RWPE2 (cell line): ENCODE measurements at regions not wholly inside any gene's neighbourhood (a gene's known extent, or its start where the extent isn't known, plus 50 kb on each side); places are given as distances from the start of the nearest gene placed in this dataset.

Experiments used
- ATAC-seq: fragments of 200-7000 bp; cut with Tn5 transposase; 3 replicates; pipeline ENCODE4 v1.9.1; 2021; ENCODE audit warnings: low read depth
- DNase-seq: peaks from one replicate; pipeline ENCODE4 v3.0.0-alpha.2; 2020; ENCODE audit warnings: low spot score
- H3K27ac ChIP-seq: fragments of 450-650 bp; 2 replicates; pipeline ENCODE4 v1.5.1; 2017; ENCODE audit warnings: mild to moderate bottlenecking; ENCODE audit not compliant: poor library complexity, severe bottlenecking
- H3K27me3 ChIP-seq: fragments of 250-450 bp; sonication (Bioruptor Pico); 2 replicates; pipeline ENCODE4 v1.5.1; 2021; ENCODE audit warnings: mild to moderate bottlenecking, moderate library complexity; ENCODE audit not compliant: insufficient read depth, poor library complexity, severe bottlenecking
- H3K36me3 ChIP-seq: fragments of 250-450 bp; sonication (Bioruptor Pico); 2 replicates; pipeline ENCODE4 v1.5.1; 2020; ENCODE audit warnings: low read depth, mild to moderate bottlenecking, moderate library complexity
- H3K4me1 ChIP-seq: fragments of 250-450 bp; sonication (Bioruptor Pico); 2 replicates; pipeline ENCODE4 v1.5.1; 2021; ENCODE audit warnings: mild to moderate bottlenecking, moderate library complexity; ENCODE audit not compliant: insufficient read depth, poor library complexity, severe bottlenecking
- H3K4me3 ChIP-seq: fragments of 250-450 bp; sonication (Bioruptor Pico); 2 replicates; pipeline ENCODE4 v1.5.1; 2021; ENCODE audit warnings: mild to moderate bottlenecking, moderate library complexity; ENCODE audit not compliant: severe bottlenecking
- H3K9me3 ChIP-seq: fragments of 250-450 bp; sonication (Bioruptor Pico); 2 replicates; pipeline ENCODE4 v1.5.1; 2021; ENCODE audit warnings: mild to moderate bottlenecking, moderate library complexity; ENCODE audit not compliant: severe bottlenecking
- TF ChIP-seq, protein P1 (sequence below): fragments of 450-650 bp; IDR thresholded peaks from one replicate; pipeline ENCODE4 v1.5.1; 2017; ENCODE audit warnings: mild to moderate bottlenecking, moderate library complexity; ENCODE audit not compliant: poor library complexity, severe bottlenecking

DNA sequence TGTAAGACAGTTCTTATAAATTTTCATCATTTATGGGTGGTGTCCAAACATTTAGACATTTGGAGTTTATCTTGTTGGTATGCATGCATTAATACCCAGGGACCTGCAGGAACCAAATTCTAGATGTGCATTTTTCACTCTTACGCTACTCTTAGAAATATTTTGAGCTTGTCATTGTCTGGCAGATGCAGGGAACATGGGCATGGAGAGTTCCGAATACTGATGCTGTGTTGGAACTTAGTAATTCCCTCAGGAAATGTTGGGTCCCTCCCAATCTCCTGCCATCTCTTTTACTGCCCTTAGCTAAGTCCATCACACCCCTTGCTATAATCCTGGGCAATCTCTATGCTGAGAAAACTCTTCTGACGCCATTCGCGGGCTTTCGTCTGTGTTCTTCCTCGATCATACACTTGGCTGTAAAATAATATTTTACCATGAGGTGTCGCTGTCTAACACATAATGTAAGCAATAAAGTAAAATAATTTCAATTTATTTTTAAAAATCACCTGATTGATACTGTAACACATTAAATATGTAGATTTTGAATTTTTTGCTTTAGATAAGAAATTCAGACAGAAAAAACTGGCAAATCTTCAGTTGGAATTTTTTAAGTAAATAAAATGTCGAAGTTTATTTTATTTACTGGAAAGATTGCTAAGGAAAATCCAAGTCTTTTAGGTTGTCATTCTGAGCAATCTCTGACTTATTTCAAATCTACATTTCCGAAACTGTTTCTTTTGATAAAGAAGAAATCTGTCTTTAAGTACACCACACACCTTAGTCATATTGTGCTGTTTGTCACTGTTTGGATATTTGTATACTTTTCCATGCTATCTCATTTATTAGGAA lies 304.1 kb upstream of the SSTR1 start:
- no peaks in the 10 kb centered on the region for H3K36me3 ChIP-seq
- no peaks in the 10 kb centered on the region for H3K9me3 ChIP-seq
- DNase-seq (no peak), ATAC-seq (peak; percentile 64)
- TF ChIP-seq, protein P1, sequence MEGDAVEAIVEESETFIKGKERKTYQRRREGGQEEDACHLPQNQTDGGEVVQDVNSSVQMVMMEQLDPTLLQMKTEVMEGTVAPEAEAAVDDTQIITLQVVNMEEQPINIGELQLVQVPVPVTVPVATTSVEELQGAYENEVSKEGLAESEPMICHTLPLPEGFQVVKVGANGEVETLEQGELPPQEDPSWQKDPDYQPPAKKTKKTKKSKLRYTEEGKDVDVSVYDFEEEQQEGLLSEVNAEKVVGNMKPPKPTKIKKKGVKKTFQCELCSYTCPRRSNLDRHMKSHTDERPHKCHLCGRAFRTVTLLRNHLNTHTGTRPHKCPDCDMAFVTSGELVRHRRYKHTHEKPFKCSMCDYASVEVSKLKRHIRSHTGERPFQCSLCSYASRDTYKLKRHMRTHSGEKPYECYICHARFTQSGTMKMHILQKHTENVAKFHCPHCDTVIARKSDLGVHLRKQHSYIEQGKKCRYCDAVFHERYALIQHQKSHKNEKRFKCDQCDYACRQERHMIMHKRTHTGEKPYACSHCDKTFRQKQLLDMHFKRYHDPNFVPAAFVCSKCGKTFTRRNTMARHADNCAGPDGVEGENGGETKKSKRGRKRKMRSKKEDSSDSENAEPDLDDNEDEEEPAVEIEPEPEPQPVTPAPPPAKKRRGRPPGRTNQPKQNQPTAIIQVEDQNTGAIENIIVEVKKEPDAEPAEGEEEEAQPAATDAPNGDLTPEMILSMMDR, result peak; percentile 93
- H3K4me1 ChIP-seq, result no peaks in the 10 kb centered on the region
- peaks cover 15% of the 10 kb centered on the region for H3K27me3 ChIP-seq
- H3K27ac ChIP-seq, result no peak overlapping the region
- H3K4me3 ChIP-seq, result no peak overlapping the region

DNA sequence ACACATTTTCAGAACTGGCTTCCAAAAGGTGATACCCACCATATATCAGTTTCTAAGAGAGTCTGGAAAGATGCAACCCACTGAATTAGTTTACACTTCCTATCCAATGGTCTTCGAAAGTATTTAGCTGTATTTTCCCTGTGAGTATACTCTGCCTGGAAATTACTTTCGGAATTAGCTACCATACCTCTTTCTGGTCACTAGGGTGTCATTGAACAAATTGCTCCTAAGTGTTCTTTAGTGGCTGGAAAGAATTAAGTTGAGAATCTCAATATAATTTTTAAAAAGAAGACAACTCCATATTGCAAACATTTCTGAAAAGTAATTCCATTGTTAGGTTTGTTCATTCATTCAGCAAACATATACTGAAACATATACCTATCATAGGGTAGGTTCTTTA lies 283.1 kb upstream of the SSTR1 start:
- Histone ChIP-seq H3K36me3 (no peaks in the 10 kb centered on the region), H3K9me3 (no peaks in the 10 kb centered on the region), H3K4me1 (no peaks in the 10 kb centered on the region), H3K27ac (no peak overlapping the region), H3K4me3 (no peak overlapping the region), H3K27me3 (no peaks in the 10 kb centered on the region)
- TF ChIP-seq, protein P1, result no peak
- DNase-seq (no peak), ATAC-seq (no peak)

- Histone ChIP-seq H3K36me3 (no peaks in the 10 kb centered on the region), H3K27me3 (no peaks in the 10 kb centered on the region), H3K9me3 (no peaks in the 10 kb centered on the region), H3K4me1 (no peaks in the 10 kb centered on the region), H3K4me3 (no peak overlapping the region), H3K27ac (no peak overlapping the region)
- TF ChIP-seq, protein P1, result no peak
- ATAC-seq (no peak), DNase-seq (no peak)
Measured at GRCh38 chr14:37932008-37932407, 275.7 kb upstream of the SSTR1 start.

DNA sequence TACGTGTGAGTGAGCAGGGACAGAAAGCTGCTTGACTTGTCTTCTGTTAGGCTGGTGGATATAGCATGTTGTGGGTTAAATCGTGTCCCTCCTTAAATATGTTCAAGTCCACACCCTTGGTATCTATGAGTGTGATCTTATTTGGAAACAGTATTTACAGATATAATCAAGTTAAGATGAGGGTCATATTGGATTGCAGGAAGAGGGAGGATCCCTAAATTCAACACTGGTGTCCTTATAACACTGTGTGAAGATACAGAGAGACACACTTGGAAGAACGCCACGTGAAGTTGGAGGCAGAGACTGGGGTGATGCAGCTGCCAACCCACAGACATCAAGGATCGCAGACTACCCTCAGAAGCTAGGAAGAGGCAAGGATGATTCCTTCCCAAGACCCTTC lies 275.2 kb upstream of the SSTR1 start:
- ATAC-seq (no peak), DNase-seq (no peak)
- Histone ChIP-seq H3K9me3 (no peaks in the 10 kb centered on the region), H3K27ac (no peak overlapping the region), H3K36me3 (no peaks in the 10 kb centered on the region), H3K4me3 (no peak overlapping the region), H3K4me1 (no peaks in the 10 kb centered on the region), H3K27me3 (no peaks in the 10 kb centered on the region)
- TF ChIP-seq, protein P1, result no peak

DNA sequence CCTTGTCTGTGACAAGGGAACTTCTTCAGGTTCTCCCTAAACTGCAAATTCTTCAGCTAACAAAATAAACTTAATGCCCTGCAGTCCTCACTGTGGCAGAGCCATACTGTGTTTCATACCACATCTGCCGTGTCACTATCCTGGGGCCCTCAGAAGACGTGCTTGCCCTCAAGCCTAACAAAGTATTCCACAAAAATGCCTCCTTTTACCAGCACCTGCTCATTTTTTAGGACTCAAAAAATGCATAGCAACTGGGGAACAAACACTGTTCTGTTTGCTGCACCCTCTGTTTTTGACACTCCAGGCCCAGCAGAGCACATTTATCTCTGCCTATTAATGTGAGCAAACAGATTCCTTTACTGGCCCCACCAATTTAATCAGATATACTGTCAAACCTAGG lies 270.7 kb upstream of the SSTR1 start:
- no peak for DNase-seq

More for the DNA sequence above, 270.7 kb upstream of the SSTR1 start:
- no peaks in the 10 kb centered on the region for H3K9me3 ChIP-seq
- TF ChIP-seq, protein P1, result no peak
- no peak for ATAC-seq
- no peaks in the 10 kb centered on the region for H3K4me1 ChIP-seq
- H3K27me3 ChIP-seq, result no peaks in the 10 kb centered on the region
- H3K27ac ChIP-seq, result no peak overlapping the region
- H3K4me3 ChIP-seq, result no peak overlapping the region
- H3K36me3 ChIP-seq, result no peaks in the 10 kb centered on the region
